22Rv1 (cell line): ENCODE measurements at regions not wholly inside any gene's neighbourhood (a gene's known extent, or its start where the extent isn't known, plus 50 kb on each side); places are given as distances from the start of the nearest gene placed in this dataset.

ENCODE experiments used
- H3K27ac ChIP-seq: fragments of 450-650 bp; 2 replicates; pipeline ENCODE4 v1.5.1; 2017
- ZFX ChIP-seq: fragments of 450-650 bp; IDR thresholded peaks from 2 replicates; pipeline ENCODE4 v1.6.1; 2017; ENCODE audit warnings: antibody characterized with exemption, borderline replicate concordance
- TF ChIP-seq, protein P1 (sequence below): fragments of 450-650 bp; IDR thresholded peaks from 2 replicates; pipeline ENCODE4 v1.5.1; 2017; ENCODE audit warnings: mild to moderate bottlenecking

DNA sequence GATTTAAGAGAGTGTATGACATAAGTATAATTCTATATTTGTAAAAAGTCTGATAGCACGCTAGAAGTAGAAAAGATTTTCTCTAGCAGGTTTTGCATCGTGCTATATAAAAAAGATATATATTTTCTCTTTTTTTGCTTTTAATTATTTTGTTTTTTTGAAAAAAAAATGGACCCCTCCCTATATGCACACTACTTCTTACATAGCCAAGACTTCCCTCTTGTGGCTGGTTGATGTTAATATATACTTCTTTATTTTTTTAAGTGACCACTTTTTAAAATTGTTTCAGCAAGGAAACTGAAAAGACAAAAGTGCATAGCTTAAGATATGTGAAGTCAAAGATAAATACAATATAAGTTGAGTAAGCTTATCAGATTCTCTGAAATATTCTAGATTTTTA lies 1202.8 kb downstream of the DIAPH3 start:
- H3K27ac ChIP-seq: no peak overlapping the region
- TF ChIP-seq, protein P1, sequence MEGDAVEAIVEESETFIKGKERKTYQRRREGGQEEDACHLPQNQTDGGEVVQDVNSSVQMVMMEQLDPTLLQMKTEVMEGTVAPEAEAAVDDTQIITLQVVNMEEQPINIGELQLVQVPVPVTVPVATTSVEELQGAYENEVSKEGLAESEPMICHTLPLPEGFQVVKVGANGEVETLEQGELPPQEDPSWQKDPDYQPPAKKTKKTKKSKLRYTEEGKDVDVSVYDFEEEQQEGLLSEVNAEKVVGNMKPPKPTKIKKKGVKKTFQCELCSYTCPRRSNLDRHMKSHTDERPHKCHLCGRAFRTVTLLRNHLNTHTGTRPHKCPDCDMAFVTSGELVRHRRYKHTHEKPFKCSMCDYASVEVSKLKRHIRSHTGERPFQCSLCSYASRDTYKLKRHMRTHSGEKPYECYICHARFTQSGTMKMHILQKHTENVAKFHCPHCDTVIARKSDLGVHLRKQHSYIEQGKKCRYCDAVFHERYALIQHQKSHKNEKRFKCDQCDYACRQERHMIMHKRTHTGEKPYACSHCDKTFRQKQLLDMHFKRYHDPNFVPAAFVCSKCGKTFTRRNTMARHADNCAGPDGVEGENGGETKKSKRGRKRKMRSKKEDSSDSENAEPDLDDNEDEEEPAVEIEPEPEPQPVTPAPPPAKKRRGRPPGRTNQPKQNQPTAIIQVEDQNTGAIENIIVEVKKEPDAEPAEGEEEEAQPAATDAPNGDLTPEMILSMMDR: peak; percentile 45
- TF ChIP-seq ZFX: no peak

DNA sequence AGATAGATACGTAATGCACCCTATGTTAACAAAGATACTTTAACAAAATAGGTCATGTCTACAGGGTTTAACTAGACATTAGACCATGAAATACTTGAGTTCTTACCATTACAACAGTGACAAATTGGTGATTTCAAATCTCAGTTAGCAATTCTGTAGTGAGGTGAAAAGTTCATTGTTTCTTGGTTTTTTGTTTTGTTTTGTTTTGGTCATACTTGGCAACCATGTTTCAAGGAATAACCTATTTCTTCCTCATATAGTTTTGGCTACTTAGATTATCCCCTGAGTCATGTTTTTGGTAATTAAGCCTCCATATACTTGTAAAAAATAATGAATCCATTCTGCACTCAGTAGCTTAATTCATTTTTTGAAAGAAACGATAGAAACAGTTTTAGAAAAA lies 1200.4 kb downstream of the DIAPH3 start:
- TF ChIP-seq ZFX: no peak
- TF ChIP-seq, protein P1: no peak
- H3K27ac ChIP-seq: no peak overlapping the region

DNA sequence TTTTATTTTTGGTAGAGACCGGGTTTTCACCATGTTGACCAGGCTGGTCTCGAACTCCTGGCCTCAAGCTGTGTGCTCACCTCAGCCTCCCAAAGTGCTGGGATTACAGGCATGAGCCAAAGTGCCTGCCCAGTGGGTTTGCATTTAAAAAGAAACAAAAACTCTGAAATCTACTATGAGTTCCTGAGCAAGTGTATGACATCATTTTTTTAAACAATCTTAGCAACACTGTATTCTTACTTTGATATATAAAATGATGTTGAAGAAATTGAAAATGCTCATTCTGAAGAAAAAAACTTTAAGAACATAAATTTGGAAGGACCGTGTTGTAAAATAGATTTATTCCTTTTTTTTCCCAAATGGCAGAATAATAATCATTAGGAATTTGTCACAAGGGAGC lies 1199.7 kb downstream of the DIAPH3 start:
- TF ChIP-seq ZFX: no peak
- TF ChIP-seq, protein P1: no peak
- H3K27ac ChIP-seq: no peak overlapping the region

DNA sequence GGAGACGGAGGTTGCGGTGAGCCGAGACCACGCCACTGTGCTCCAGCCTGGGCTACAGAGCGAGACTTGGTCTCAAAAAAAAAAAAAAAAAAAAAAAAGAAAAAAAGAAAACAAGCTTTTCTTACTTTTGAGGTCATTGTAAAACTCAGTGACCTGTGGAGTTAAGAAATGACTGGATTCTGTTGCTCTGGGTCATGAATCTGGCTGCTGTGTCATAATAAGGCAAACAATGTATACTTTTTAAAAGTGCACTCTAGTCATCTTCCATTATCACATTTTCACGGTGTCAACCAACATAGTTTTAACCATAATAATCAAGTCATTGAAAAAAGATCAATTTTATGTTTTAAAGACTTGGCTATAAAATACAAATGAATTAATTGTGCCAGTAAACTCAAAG lies 1186.6 kb downstream of the DIAPH3 start:
- no peak overlapping the region for H3K27ac ChIP-seq
- TF ChIP-seq, protein P1: no peak
- no peak for TF ChIP-seq ZFX

DNA sequence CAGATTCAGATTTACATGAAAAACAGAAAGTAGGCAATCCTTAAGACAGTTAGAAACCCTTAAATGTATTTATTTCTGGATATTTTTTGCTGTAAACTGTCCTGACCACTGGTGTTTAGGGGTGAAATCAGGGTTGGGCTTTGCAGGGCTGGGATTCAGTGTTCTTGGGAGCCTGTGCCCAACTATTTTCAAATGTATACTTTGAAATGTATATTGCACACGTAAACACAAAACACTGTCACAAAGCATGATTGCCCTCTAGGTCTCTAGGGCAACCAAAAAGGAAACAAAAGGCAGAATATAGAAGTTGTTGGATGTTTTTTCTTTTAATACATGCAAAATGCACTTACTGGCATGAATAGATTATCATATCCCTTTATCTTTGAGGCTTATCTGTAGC lies 1185.4 kb downstream of the DIAPH3 start:
- no peak for TF ChIP-seq ZFX
- TF ChIP-seq, protein P1: no peak
- no peak overlapping the region for H3K27ac ChIP-seq

DNA sequence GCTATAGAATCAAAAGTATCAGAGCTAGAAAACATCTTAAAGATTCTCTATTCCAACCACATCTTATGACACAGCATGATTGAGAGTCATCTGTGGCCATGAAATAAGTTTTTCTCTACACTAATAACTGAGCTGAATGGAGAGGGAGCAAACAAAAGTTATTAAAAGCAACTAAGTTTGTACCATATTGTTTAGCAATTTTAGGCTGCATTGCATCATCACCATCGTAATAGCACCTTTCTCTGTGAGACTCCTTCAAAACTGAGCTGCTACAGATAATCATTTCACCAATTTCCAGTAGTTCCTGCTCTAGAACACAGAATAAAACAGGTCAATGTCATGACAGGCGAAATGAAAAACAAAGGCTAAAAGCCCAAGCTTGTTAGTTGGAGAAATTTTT lies 1183.9 kb downstream of the DIAPH3 start:
- TF ChIP-seq ZFX: no peak
- TF ChIP-seq, protein P1: no peak
- no peak overlapping the region for H3K27ac ChIP-seq

DNA sequence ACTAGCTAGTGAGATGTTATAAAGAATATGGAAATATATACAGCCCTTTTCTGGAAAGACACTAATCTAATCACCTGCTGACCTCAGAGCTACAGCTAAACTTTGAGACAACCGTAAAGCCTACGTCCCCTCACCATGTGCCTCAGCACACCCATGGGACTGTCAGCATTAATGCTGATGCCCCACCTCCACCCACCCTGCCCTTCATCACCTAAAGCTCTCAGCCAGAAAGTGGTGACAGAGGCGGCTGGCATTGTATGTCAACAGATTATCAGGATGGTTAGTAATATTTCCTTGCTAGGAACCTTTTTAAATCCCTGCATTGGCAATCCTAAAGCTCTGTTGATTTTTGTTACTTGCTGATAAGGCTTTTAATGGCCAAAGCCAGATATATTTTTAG lies 1177.9 kb downstream of the DIAPH3 start:
- H3K27ac ChIP-seq: no peak overlapping the region
- no peak for TF ChIP-seq ZFX
- TF ChIP-seq, protein P1: no peak
